HCT116 (cell line): ENCODE measurements at regions not wholly inside any gene's neighbourhood (a gene's known extent, or its start where the extent isn't known, plus 50 kb on each side); places are given as distances from the start of the nearest gene placed in this dataset.

ENCODE experiments used
- ATAC-seq: fragments of 200-7000 bp; cut with Tn5 transposase; 2 replicates; pipeline ENCODE4 v1.9.1; 2020; ENCODE audit warnings: mild to moderate bottlenecking, moderate library complexity
- BruUV-seq: library from RNA; stranded (reverse); fragments of 400-500 nt; replicated peaks from 2 replicates; lab custom pipeline; 2021; lab: Mats Ljungman, UMichigan
- CTCF ChIA-PET: fragments of 300-600 bp; sonication (Branson Sonifier 250); formaldehyde crosslinking; loops from one replicate; lab custom pipeline; 2021; ENCODE audit warnings: antibody characterized with exemption; lab: Charles Lee
- POLR2A ChIA-PET: fragments of 300-600, 350-600 bp; sonication (Branson Sonifier 250); formaldehyde crosslinking; loops from one replicate; lab custom pipeline; 2021; ENCODE audit warnings: antibody characterized with exemption; lab: Charles Lee
- RAD21 ChIA-PET, 2 experiments: fragments of 300-600 bp; sonication (Branson Sonifier 250); formaldehyde crosslinking; loops; one replicate each; lab custom pipeline; 2023; ENCODE audit warnings: low total read pairs in 2 of 2; ENCODE audit not compliant: uncharacterized antibody in 2 of 2, unreplicated experiment in 2 of 2, low non-redundant PET in 1 of 2; lab: Charles Lee
- DNase-seq: peaks from one replicate; pipeline ENCODE4 v3.0.0-alpha.2; 2010; ENCODE audit warnings: low read depth, low spot score
- H2AFZ ChIP-seq: fragments of 200-600 bp; shearing (Covaris generic), sonication (generic); 2 replicates; pipeline ENCODE4 v1.6.1; 2017; ENCODE audit warnings: low read depth, mixed run types, mixed read lengths, antibody characterized with exemption, low read length; ENCODE audit not compliant: poor library complexity, severe bottlenecking
- H3K27ac ChIP-seq: 2 replicates; pipeline ENCODE4 v1.5.1; 2012; ENCODE audit warnings: low read depth, low read length
- H3K27me3 ChIP-seq: fragments of 200-600 bp; sonication (generic); 2 replicates; pipeline ENCODE4 v1.6.1; 2016; ENCODE audit warnings: mixed run types, low read length, mixed read lengths; ENCODE audit not compliant: insufficient read depth
- H3K36me3 ChIP-seq, 2 experiments: fragments of 200-500 bp in 1 of 2; fragments of 200-600 bp in 1 of 2; sonication (Bioruptor generic) in 1 of 2; sonication (generic) in 1 of 2; 2 replicates each; pipeline versions ENCODE4 v1.5.1 to v1.6.1; 2014 to 2016; ENCODE audit warnings: low read length in 2 of 2, inconsistent platforms in 1 of 2, mixed read lengths in 1 of 2, mixed run types in 1 of 2; ENCODE audit not compliant: insufficient read depth in 2 of 2, control insufficient read depth in 1 of 2
- H3K4me1 ChIP-seq, 2 experiments: fragments of 200-600 bp in 1 of 2; sonication (generic) in 1 of 2; 2 replicates each; pipeline versions ENCODE4 v1.5.1 to v1.6.1; 2012 to 2017; ENCODE audit warnings: low read length in 2 of 2, inconsistent platforms in 1 of 2, mild to moderate bottlenecking in 1 of 2, mixed read lengths in 1 of 2, mixed run types in 1 of 2, moderate library complexity in 1 of 2; ENCODE audit not compliant: insufficient read depth in 2 of 2, control insufficient read depth in 1 of 2
- H3K4me2 ChIP-seq: fragments of 200-600 bp; sonication (generic); 2 replicates; pipeline ENCODE4 v1.6.1; 2017; ENCODE audit warnings: mixed run types, low read length, mixed read lengths
- H3K4me3 ChIP-seq, 2 experiments: fragments of 200-600 bp in 1 of 2; sonication (generic) in 1 of 2; replicated peaks in 1 of 2; 2 replicates each; pipeline ENCODE4 v1.5.1; 2011 to 2016; ENCODE audit warnings: low read length in 2 of 2, control low read depth in 1 of 2, low read depth in 1 of 2, mild to moderate bottlenecking in 1 of 2, mixed read lengths in 1 of 2, mixed run types in 1 of 2
- H3K79me2 ChIP-seq: fragments of 200-600 bp; sonication (generic); 2 replicates; pipeline ENCODE4 v1.6.1; 2017; ENCODE audit warnings: mild to moderate bottlenecking, mixed run types, low read length, moderate library complexity, mixed read lengths; ENCODE audit not compliant: insufficient read depth
- H3K9ac ChIP-seq: fragments of 200-600 bp; sonication (generic); 2 replicates; pipeline ENCODE4 v1.6.1; 2016; ENCODE audit warnings: low read length, mixed read lengths
- H3K9me2 ChIP-seq: fragments of 200-600 bp; sonication (generic), shearing (Covaris generic); 2 replicates; pipeline ENCODE4 v1.6.1; 2017; ENCODE audit warnings: mixed run types, mild to moderate bottlenecking, moderate library complexity; ENCODE audit not compliant: insufficient read depth
- H3K9me3 ChIP-seq, 2 experiments: fragments of 200-500 bp in 1 of 2; fragments of 200-600 bp in 1 of 2; sonication (Bioruptor generic) in 1 of 2; sonication (generic) in 1 of 2; 2 replicates each; pipeline ENCODE4 v1.6.1; 2014 to 2017; ENCODE audit warnings: low read length in 2 of 2, mixed read lengths in 2 of 2, inconsistent platforms in 1 of 2, low read depth in 1 of 2, mild to moderate bottlenecking in 1 of 2, mixed run types in 1 of 2, moderate library complexity in 1 of 2; ENCODE audit not compliant: control insufficient read depth in 1 of 2, insufficient read depth in 1 of 2
- H4K20me1 ChIP-seq: fragments of 200-600 bp; sonication (generic), shearing (Covaris generic); 2 replicates; pipeline ENCODE4 v1.6.1; 2017; ENCODE audit warnings: mixed run types, mild to moderate bottlenecking, moderate library complexity; ENCODE audit not compliant: insufficient read depth
- CBX3 ChIP-seq: IDR thresholded peaks from 2 replicates; pipeline ENCODE4 v1.6.1; 2012; ENCODE audit warnings: low read depth
- CEBPB ChIP-seq: IDR thresholded peaks from 2 replicates; pipeline ENCODE4 v1.6.1; 2012; ENCODE audit warnings: low read depth
- CTCF ChIP-seq, 3 experiments: fragments of 200-600 bp in 1 of 3; sonication (generic) in 1 of 3; IDR thresholded peaks in 2 of 3; conservative IDR thresholded peaks in 1 of 3; 2 replicates each; pipeline ENCODE4 v1.5.1; 2012 to 2017; ENCODE audit warnings: low read depth in 2 of 3, low read length in 2 of 3, antibody characterized with exemption in 1 of 3, borderline replicate concordance in 1 of 3, control low read depth in 1 of 3, mild to moderate bottlenecking in 1 of 3, mixed read lengths in 1 of 3, mixed run types in 1 of 3, moderate library complexity in 1 of 3; ENCODE audit not compliant: insufficient read depth in 1 of 3
- EGR1 ChIP-seq: IDR thresholded peaks from 2 replicates; pipeline ENCODE4 v1.6.1; 2012; ENCODE audit warnings: low read depth
- ELF1 ChIP-seq: IDR thresholded peaks from 2 replicates; pipeline ENCODE4 v1.6.1; 2012; ENCODE audit warnings: low read depth, borderline replicate concordance
- EZH2phosphoT487 ChIP-seq: fragments of 200-600 bp; IDR thresholded peaks from 2 replicates; pipeline ENCODE4 v1.6.1; 2018; ENCODE audit warnings: antibody characterized with exemption, borderline replicate concordance
- POLR2AphosphoS5 ChIP-seq: IDR thresholded peaks from 2 replicates; pipeline ENCODE4 v1.6.1; 2011; ENCODE audit warnings: mild to moderate bottlenecking, low read depth, low read length, moderate library complexity
- RAD21 ChIP-seq: IDR thresholded peaks from 2 replicates; pipeline ENCODE4 v1.6.1; 2012; ENCODE audit warnings: low read depth, mild to moderate bottlenecking
- SP1 ChIP-seq: IDR thresholded peaks from 2 replicates; pipeline ENCODE4 v1.6.1; 2012; ENCODE audit warnings: low read depth
- ZBTB33 ChIP-seq: IDR thresholded peaks from 2 replicates; pipeline ENCODE4 v1.6.1; 2011; ENCODE audit warnings: mild to moderate bottlenecking, low read length, moderate library complexity; ENCODE audit not compliant: insufficient replicate concordance; ENCODE audit errors: extremely low read depth
- ZFX ChIP-seq: fragments of 450-650 bp; IDR thresholded peaks from 2 replicates; pipeline ENCODE4 v1.6.1; 2017
- intact Hi-C: fragments of 100-400 bp; cut with micrococcal nuclease; formaldehyde crosslinking; loops from 2 replicates; pipeline ENCODE4 v1.10.0; 2022

- TF ChIP-seq CTCF (IDR thresholded peaks at IDR 0.05 in 2 of 3, conservative IDR thresholded peaks at IDR 0.05 in 1 of 3; ENCODE audit: borderline replicate concordance in 1 of 3, insufficient read depth in 1 of 3, low read depth in 2 of 3, low read length in 2 of 3) (no peak), CEBPB (no peak), EZH2phosphoT487 (no peak), CBX3 (no peak), ZFX (no peak), SP1 (no peak)
Observed at GRCh38 chr14:87810711-87811110, 182.3 kb downstream of the GALC start (continued).

GRCh38 chr14:87809261-87809660, 183.7 kb downstream of the GALC start:
- no peak overlapping the region for H2AFZ ChIP-seq
- no peak for ATAC-seq
- ChIA-PET CTCF (no interaction called here), RAD21 (no interaction called here), POLR2A (no interaction called here)
- no peak for DNase-seq
- H3K9me3 ChIP-seq, result peaks cover 4 to 20% of the 10 kb centered on the region in 2 experiments; a peak in 3 of 4 replicates
- H3K4me1 ChIP-seq, result no peaks in the 10 kb centered on the region
- no peak overlapping the region for H3K4me3 ChIP-seq
- H3K27ac ChIP-seq, result no peak overlapping the region
- intact Hi-C loops, result no loop called here
- BruUV-seq, result no TSS peak
- TF ChIP-seq POLR2AphosphoS5, result no peak
- TF ChIP-seq CBX3, result no peak
- no peak for TF ChIP-seq EGR1
- TF ChIP-seq ELF1, result no peak
- no peak for TF ChIP-seq ZBTB33
- TF ChIP-seq ZFX, result no peak
- TF ChIP-seq RAD21, result no peak
- H3K27me3 ChIP-seq, result no peaks in the 10 kb centered on the region
- no peak overlapping the region for H3K4me2 ChIP-seq
- H4K20me1 ChIP-seq, result no peaks in the 10 kb centered on the region
- H3K79me2 ChIP-seq, result no peaks in the 10 kb centered on the region
- no peaks in the 10 kb centered on the region for H3K36me3 ChIP-seq
- no peaks in the 10 kb centered on the region for H3K9me2 ChIP-seq
- H3K9ac ChIP-seq, result no peak overlapping the region
